GM11168 (cell line): ENCODE measurements at regions not wholly inside any gene's neighbourhood (a gene's known extent, or its start where the extent isn't known, plus 50 kb on each side); places are given as distances from the start of the nearest gene placed in this dataset.

ENCODE experiments used
- in situ Hi-C: fragments of 300-500 bp; cut with MboI; formaldehyde crosslinking; loops from one replicate; pipeline ENCODE4 v1.12.0; 2022; ENCODE audit warnings: low sequenced_read_pairs; ENCODE audit not compliant: unreplicated experiment

GRCh38 chr9:79371301-79371700 is 200.5 kb upstream of the TLE4 start:
- in situ Hi-C loops, result no loop called here

- in situ Hi-C loops, result no loop called here
Measured at GRCh38 chr9:79371948-79372555, 199.7 kb upstream of the TLE4 start.

GRCh38 chr9:79377339-79377855 is 194.4 kb upstream of the TLE4 start:
- in situ Hi-C loops, result no loop called here

GRCh38 chr9:79378107-79378506 is 193.7 kb upstream of the TLE4 start:
- in situ Hi-C loops, result no loop called here

- in situ Hi-C loops, result no loop called here
Measured at GRCh38 chr9:79382044-79382443, 189.7 kb upstream of the TLE4 start.

- in situ Hi-C loops, result no loop called here
Measured at GRCh38 chr9:79382458-79382857, 189.3 kb upstream of the TLE4 start.

- in situ Hi-C loops, result no loop called here
Measured at GRCh38 chr9:79383096-79383495, 188.7 kb upstream of the TLE4 start.

GRCh38 chr9:79384091-79384490 is 187.7 kb upstream of the TLE4 start:
- in situ Hi-C loops, result no loop called here

- in situ Hi-C loops, result no loop called here
Measured at GRCh38 chr9:79384501-79384900, 187.3 kb upstream of the TLE4 start.

GRCh38 chr9:79387101-79387835 is 184.5 kb upstream of the TLE4 start:
- in situ Hi-C loops, result no loop called here

GRCh38 chr9:79390077-79390698 is 181.6 kb upstream of the TLE4 start:
- in situ Hi-C loops, result no loop called here

GRCh38 chr9:79390781-79391770 is 180.7 kb upstream of the TLE4 start:
- in situ Hi-C loops, result no loop called here

GRCh38 chr9:79395228-79395627 is 176.5 kb upstream of the TLE4 start:
- in situ Hi-C loops, result no loop called here

- in situ Hi-C loops, result no loop called here
Measured at GRCh38 chr9:79395755-79396154, 176.0 kb upstream of the TLE4 start.

- in situ Hi-C loops, result no loop called here
Measured at GRCh38 chr9:79396168-79396567, 175.6 kb upstream of the TLE4 start.

GRCh38 chr9:79403495-79403894 is 168.3 kb upstream of the TLE4 start:
- in situ Hi-C loops, result no loop called here

GRCh38 chr9:79408200-79408599 is 163.6 kb upstream of the TLE4 start:
- in situ Hi-C loops, result no loop called here

- in situ Hi-C loops, result no loop called here
Measured at GRCh38 chr9:79408617-79409016, 163.1 kb upstream of the TLE4 start.

- in situ Hi-C loops, result no loop called here
Measured at GRCh38 chr9:79409182-79409823, 162.5 kb upstream of the TLE4 start.

- in situ Hi-C loops, result no loop called here
Measured at GRCh38 chr9:79425840-79426239, 145.9 kb upstream of the TLE4 start.
